HG03045 (cell line): ENCODE measurements at regions not wholly inside any gene's neighbourhood (a gene's known extent, or its start where the extent isn't known, plus 50 kb on each side); places are given as distances from the start of the nearest gene placed in this dataset.

ENCODE experiments used
- ATAC-seq: cut with Tn5 transposase; IDR thresholded peaks from one replicate; pipeline ENCODE4 v1.9.1; 2021; ENCODE audit warnings: mild to moderate bottlenecking, moderate library complexity; ENCODE audit not compliant: unreplicated experiment

DNA sequence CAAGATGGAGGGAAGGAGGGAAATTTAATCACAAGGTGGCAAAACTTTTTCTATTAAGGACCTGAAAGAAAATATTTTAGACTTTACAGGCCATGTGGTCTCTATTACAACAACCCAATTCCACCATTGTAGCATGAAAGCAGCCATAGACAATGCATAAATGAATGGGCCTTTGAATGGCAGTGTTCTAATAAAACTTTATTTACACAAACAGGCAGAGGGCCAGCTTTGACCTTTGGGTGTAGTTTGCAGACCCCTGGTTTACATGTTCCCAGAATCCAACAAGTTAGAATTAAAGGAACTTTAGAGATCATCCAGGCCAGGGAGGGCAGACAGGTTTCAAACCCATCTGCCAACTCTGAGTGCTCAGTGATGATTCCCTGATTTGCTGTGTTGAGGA is 95.2 kb downstream of the BANF2 start:
- no peak for ATAC-seq

DNA sequence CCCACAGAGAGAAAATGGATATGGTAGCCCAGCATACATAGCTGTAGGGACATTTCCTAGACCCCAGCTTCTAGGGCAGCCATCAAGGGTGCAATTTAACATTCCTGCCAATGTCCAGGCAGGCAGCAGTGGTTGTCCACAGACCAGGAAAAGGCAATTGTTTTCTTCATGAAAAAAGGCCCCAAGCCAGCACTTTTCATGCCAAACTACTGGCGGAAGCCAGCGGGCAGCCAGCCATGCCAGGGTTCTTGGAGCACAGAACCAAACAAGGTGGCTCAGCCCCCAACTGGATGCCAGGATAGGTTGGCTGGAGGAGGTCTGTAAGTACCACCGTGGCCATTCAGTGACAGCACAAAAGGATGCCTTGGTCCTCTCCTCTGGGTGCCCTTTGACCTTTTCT is 94.6 kb downstream of the BANF2 start:
- no peak for ATAC-seq

DNA sequence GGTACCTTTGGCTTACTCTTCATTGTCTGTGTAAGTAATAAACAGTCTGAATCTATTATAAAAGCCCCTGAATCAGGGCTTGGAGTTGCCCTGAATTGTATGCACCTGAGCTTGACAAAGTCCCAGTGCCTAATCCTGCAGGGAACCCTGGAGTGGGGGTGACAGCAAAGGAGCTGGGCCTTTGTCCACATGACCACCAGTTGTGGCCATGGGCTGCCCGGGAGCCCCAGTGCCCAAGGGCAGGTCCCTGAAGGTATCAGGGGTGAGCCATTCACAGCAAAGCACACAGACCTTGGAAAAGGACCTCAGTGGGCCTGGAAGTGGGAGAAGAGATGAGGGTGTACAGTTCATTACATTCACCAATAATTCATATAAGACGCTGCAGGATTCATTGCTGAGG is 94.2 kb downstream of the BANF2 start:
- no peak for ATAC-seq

DNA sequence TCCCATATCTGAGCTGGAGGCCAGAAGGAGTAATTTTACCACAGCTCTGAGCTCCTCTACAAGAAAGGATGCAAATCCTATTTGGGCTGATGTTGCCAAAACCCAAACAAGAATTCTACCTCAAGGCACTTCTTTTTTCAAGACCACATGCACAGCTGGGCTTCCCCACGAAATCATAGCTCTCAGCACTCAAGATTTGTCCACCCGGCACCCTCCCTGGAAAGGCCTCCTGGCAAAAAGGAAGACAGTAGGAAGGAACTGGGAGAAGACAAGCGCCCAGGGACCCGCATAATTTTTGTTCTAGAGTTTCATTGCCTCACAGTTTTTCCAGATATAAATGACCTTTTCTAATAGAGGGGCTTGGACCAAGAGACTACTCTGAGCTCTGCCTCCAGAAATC is 90.5 kb downstream of the BANF2 start:
- ATAC-seq, result no peak

DNA sequence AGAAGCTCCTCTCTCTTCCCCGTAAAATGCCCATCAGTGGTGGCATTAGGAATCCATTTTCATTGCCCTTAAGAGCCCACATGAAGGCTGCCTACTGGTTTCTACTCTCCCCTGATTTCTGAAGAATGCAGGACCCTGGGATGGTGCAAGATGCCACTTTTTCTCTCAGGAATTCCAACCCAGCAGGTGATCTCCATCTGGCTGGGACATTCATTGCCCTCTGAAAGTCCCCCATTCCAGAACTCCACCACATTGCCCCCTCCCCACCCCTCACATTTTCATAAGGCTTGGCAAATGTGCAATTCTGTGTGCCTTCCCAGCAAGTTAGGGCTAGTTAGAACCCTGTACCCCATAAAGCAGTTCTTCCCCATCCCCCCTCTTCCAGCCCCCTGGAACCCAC is 88.0 kb downstream of the BANF2 start:
- ATAC-seq, result no peak

DNA sequence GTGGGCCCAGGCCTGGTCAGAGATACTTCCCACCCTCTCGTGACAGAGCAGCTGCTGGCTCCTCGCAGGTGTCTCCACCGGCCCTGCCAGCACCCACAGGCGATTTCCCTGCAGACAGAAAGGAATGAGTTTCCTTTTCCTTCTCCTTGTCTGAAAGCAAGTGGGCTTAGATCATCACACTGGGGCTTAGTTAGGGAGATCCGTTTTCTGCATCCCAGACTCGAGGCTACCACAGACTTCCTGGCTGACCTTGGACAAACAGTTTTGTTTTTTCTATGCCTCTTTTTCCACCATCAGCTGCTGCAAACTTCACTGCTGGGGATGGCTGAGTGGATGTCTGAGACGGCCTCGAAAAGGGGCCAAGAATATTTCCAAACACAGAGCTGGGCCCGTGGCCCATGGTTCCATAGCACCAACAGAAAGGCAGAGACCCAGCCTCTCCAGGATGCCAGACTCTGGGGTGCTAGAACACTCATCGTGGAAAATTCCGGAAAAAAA is 86.5 kb downstream of the BANF2 start:
- no peak for ATAC-seq
